GM12878 (cell line): ENCODE measurements at regions not wholly inside any gene's neighbourhood (a gene's known extent, or its start where the extent isn't known, plus 50 kb on each side); places are given as distances from the start of the nearest gene placed in this dataset.

ENCODE experiments used
- ATAC-seq: fragments of 200-7000 bp; cut with Tn5 transposase; 3 replicates; pipeline ENCODE4 v1.9.1; 2020; ENCODE audit warnings: mild to moderate bottlenecking, moderate library complexity
- BruUV-seq: library from RNA; stranded (reverse); fragments of 400-500 nt; replicated peaks from 2 replicates; lab custom pipeline; 2021; lab: Mats Ljungman, UMichigan
- CTCF ChIA-PET: fragments of 300-600 bp; sonication (Branson Sonifier 250); formaldehyde crosslinking; extraction: SDS; loops from one replicate; lab custom pipeline; 2021; ENCODE audit warnings: inconsistent platforms; lab: Yijun Ruan, JAX
- POLR2A ChIA-PET: fragments of 350-600 bp; formaldehyde crosslinking; extraction: SDS; loops from one replicate; lab custom pipeline; 2021; ENCODE audit warnings: inconsistent platforms; lab: Charles Lee
- RAD21 ChIA-PET: fragments of 300-600 bp; sonication (Branson Sonifier 250); formaldehyde crosslinking; loops from one replicate; lab custom pipeline; 2023; ENCODE audit warnings: antibody characterized with exemption; ENCODE audit not compliant: unreplicated experiment; lab: Charles Lee
- SMC1A ChIA-PET: fragments of 300-600 bp; sonication (Branson Sonifier 250); formaldehyde crosslinking; loops from one replicate; lab custom pipeline; 2023; ENCODE audit not compliant: unreplicated experiment, uncharacterized antibody; lab: Charles Lee
- DNase-seq: peaks from one replicate; pipeline ENCODE4 v3.0.0-alpha.2; 2011; ENCODE audit warnings: low read depth, low spot score
- FAIRE-seq: peaks from 3 replicates; lab custom pipeline; 2011; peaks lifted over from hg19 to GRCh38; lab: Jason Lieb, UNC
- H2AFZ ChIP-seq: 2 replicates; pipeline ENCODE4 v1.6.0; 2011; ENCODE audit warnings: low read depth, low read length, control low read depth; ENCODE audit not compliant: control insufficient read depth
- H3K27ac ChIP-seq: 2 replicates; pipeline ENCODE4 v1.5.1; 2011; ENCODE audit warnings: control low read depth; ENCODE audit not compliant: control insufficient read depth, insufficient read depth
- H3K27me3 ChIP-seq, 2 experiments: replicated peaks in 1 of 2; 2 replicates each; pipeline versions ENCODE4 v1.6.0 to v1.6.1; 2011; ENCODE audit warnings: low read length in 1 of 2; ENCODE audit not compliant: control insufficient read depth in 2 of 2, insufficient read depth in 2 of 2
- H3K36me3 ChIP-seq, 2 experiments: 2 replicates each; pipeline ENCODE4 v1.5.1; 2011; ENCODE audit warnings: low read length in 1 of 2; ENCODE audit not compliant: control insufficient read depth in 2 of 2, insufficient read depth in 2 of 2
- H3K4me1 ChIP-seq: 2 replicates; pipeline ENCODE4 v1.6.1; 2011; ENCODE audit warnings: mild to moderate bottlenecking, low read length, moderate library complexity, mixed read lengths; ENCODE audit not compliant: control insufficient read depth, insufficient read depth
- H3K4me2 ChIP-seq: 2 replicates; pipeline ENCODE4 v1.6.0; 2011; ENCODE audit warnings: control low read depth; ENCODE audit not compliant: control insufficient read depth, insufficient read depth
- H3K4me3 ChIP-seq: fragments of 200-600 bp; sonication (generic); 2 replicates; pipeline ENCODE4 v1.5.1; 2016
- H3K79me2 ChIP-seq: 2 replicates; pipeline ENCODE4 v1.6.0; 2011; ENCODE audit warnings: low read length; ENCODE audit not compliant: control insufficient read depth, insufficient read depth
- H3K9ac ChIP-seq: 2 replicates; pipeline ENCODE4 v1.8.0; 2011; ENCODE audit warnings: low read length, control low read depth, mixed read lengths; ENCODE audit not compliant: control insufficient read depth, insufficient read depth
- H3K9me3 ChIP-seq: replicated peaks from 3 replicates; pipeline ENCODE4 v1.5.1; 2011; ENCODE audit warnings: mild to moderate bottlenecking, low read length; ENCODE audit not compliant: control insufficient read depth, insufficient read depth
- H4K20me1 ChIP-seq: 2 replicates; pipeline ENCODE4 v1.6.0; 2011; ENCODE audit not compliant: control insufficient read depth, insufficient read depth
- BCL11A ChIP-seq: IDR thresholded peaks from 2 replicates; pipeline ENCODE4 v1.6.1; 2011; ENCODE audit warnings: low read depth, low read length
- CBX5 ChIP-seq: sonication (generic); IDR thresholded peaks from 2 replicates; pipeline ENCODE4 v1.6.1; 2016; ENCODE audit warnings: low read depth, moderate library complexity, mild to moderate bottlenecking, inconsistent platforms
- EGR1 ChIP-seq, 2 experiments: IDR thresholded peaks; 1 replicate in 1 of 2; 2 replicates in 1 of 2; pipeline ENCODE4 v1.6.1; 2011 to 2012; ENCODE audit warnings: low read depth in 2 of 2, low read length in 2 of 2, borderline replicate concordance in 1 of 2, mild to moderate bottlenecking in 1 of 2, moderate library complexity in 1 of 2
- STAT3 ChIP-seq: IDR thresholded peaks from 2 replicates; pipeline ENCODE4 v1.6.1; 2011; ENCODE audit warnings: low read depth, low read length, improper control_type of control experiment
- whole genome bisulfite sequencing: methylation state at CpG from one replicate; pipeline ENCODE4 v1.1.6; 2016; ENCODE audit warnings: low lambda C conversion rate; ENCODE audit not compliant: insufficient replicate concordance, insufficient coverage; ENCODE audit errors: missing lambda C conversion rate; 5-methylcytosine and 5-hydroxymethylcytosine counted together
- in situ Hi-C: fragments of 300-500 bp; cut with MboI; formaldehyde crosslinking; loops from 9 replicates; pipeline ENCODE4 v1.14.3; 2018; ENCODE audit warnings: mixed read lengths
- intact Hi-C: fragments of 100-400 bp; cut with micrococcal nuclease; formaldehyde crosslinking; loops from one replicate; pipeline ENCODE4 v1.14.2; 2022; ENCODE audit not compliant: unreplicated experiment
- TF ChIP-seq, protein P1 (sequence below): fragments of 450-650 bp; formaldehyde crosslinking; IDR thresholded peaks from 2 replicates; pipeline ENCODE4 v1.4.0; 2020; ENCODE audit warnings: mild to moderate bottlenecking, moderate library complexity
- TF ChIP-seq, protein P2 (sequence below): fragments of 450-650 bp; IDR thresholded peaks from 2 replicates; pipeline ENCODE4 v1.6.1; 2016; ENCODE audit warnings: mild to moderate bottlenecking
- TF ChIP-seq, protein P3 (sequence below), 3 experiments: IDR thresholded peaks in 2 of 3; conservative IDR thresholded peaks in 1 of 3; 2 replicates each; pipeline ENCODE4 v1.5.1; 2011; ENCODE audit warnings: low read depth in 3 of 3, low read length in 3 of 3, mild to moderate bottlenecking in 3 of 3, control low read depth in 2 of 3, moderate library complexity in 2 of 3, inconsistent platforms in 1 of 3, mixed read lengths in 1 of 3; ENCODE audit not compliant: control insufficient read depth in 2 of 3, insufficient read depth in 1 of 3; ENCODE audit errors: extremely low read depth in 1 of 3
- TF ChIP-seq, protein P4 (sequence below): fragments of 450-650 bp; conservative IDR thresholded peaks from 2 replicates; pipeline ENCODE4 v1.6.1; 2017; ENCODE audit warnings: mild to moderate bottlenecking, moderate library complexity
- TF ChIP-seq, protein P5 (sequence below): IDR thresholded peaks from 2 replicates; pipeline ENCODE4 v1.6.1; 2012; ENCODE audit warnings: low read depth, low read length, improper control_type of control experiment
- TF ChIP-seq, protein P6 (sequence below): fragments of 450-650 bp; IDR thresholded peaks from 2 replicates; pipeline ENCODE4 v1.6.1; 2017; ENCODE audit warnings: low read depth, mild to moderate bottlenecking, moderate library complexity

DNA sequence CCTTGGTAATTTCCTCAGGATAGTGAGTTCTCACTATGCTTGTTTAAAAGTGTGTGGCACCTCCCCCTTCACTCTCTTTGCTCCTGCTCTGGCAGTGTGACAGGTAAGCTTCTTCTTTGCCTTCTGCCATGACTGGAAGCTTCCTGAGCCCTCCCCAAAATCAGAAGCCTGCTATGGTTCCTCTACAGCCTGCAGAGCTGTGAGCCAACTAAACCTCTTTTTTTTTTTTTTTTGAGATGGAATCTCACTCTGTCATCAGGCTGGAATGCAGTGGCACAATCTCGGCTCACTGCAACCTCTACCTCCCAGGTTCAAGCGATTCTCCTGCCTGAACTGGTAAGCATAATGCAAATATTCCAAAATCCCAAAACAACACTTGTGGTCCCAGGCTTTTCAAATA is 80.0 kb downstream of the SOWAHC start:
- DNase-seq (no peak), FAIRE-seq (no peak), ATAC-seq (no peak)
- Histone ChIP-seq H3K36me3 (no peaks in the 10 kb centered on the region), H3K27ac (no peak overlapping the region), H3K4me2 (no peak overlapping the region), H3K79me2 (no peaks in the 10 kb centered on the region), H3K4me1 (no peaks in the 10 kb centered on the region), H3K9ac (no peak overlapping the region), H3K27me3 (no peaks in the 10 kb centered on the region), H3K9me3 (no peaks in the 10 kb centered on the region; the same call in 1 of the 3 replicates), H2AFZ (no peak overlapping the region), H3K4me3 (no peak overlapping the region), H4K20me1 (no peaks in the 10 kb centered on the region)
- ChIA-PET POLR2A (interaction anchor here (0.7 kb wide), 1 partner anchor 18 kb away, joined by 3 read pairs; no protein-coding TSS in a partner anchor), RAD21 (no interaction called here), SMC1A (no interaction called here), CTCF (interaction anchor here (0.6 kb wide), 1 partner anchor 21 kb away, joined by 3 read pairs; no protein-coding TSS in a partner anchor)
- in situ Hi-C loops: no loop called here
- intact Hi-C loops: no loop called here
- WGBS: 45% methylated on average over 2 of the region's 2 CpGs
- BruUV-seq: no TSS peak
- TF ChIP-seq, protein P1, sequence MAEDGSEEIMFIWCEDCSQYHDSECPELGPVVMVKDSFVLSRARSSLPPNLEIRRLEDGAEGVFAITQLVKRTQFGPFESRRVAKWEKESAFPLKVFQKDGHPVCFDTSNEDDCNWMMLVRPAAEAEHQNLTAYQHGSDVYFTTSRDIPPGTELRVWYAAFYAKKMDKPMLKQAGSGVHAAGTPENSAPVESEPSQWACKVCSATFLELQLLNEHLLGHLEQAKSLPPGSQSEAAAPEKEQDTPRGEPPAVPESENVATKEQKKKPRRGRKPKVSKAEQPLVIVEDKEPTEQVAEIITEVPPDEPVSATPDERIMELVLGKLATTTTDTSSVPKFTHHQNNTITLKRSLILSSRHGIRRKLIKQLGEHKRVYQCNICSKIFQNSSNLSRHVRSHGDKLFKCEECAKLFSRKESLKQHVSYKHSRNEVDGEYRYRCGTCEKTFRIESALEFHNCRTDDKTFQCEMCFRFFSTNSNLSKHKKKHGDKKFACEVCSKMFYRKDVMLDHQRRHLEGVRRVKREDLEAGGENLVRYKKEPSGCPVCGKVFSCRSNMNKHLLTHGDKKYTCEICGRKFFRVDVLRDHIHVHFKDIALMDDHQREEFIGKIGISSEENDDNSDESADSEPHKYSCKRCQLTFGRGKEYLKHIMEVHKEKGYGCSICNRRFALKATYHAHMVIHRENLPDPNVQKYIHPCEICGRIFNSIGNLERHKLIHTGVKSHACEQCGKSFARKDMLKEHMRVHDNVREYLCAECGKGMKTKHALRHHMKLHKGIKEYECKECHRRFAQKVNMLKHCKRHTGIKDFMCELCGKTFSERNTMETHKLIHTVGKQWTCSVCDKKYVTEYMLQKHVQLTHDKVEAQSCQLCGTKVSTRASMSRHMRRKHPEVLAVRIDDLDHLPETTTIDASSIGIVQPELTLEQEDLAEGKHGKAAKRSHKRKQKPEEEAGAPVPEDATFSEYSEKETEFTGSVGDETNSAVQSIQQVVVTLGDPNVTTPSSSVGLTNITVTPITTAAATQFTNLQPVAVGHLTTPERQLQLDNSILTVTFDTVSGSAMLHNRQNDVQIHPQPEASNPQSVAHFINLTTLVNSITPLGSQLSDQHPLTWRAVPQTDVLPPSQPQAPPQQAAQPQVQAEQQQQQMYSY (CRISPR knock-in tag): no peak
- TF ChIP-seq, protein P2, sequence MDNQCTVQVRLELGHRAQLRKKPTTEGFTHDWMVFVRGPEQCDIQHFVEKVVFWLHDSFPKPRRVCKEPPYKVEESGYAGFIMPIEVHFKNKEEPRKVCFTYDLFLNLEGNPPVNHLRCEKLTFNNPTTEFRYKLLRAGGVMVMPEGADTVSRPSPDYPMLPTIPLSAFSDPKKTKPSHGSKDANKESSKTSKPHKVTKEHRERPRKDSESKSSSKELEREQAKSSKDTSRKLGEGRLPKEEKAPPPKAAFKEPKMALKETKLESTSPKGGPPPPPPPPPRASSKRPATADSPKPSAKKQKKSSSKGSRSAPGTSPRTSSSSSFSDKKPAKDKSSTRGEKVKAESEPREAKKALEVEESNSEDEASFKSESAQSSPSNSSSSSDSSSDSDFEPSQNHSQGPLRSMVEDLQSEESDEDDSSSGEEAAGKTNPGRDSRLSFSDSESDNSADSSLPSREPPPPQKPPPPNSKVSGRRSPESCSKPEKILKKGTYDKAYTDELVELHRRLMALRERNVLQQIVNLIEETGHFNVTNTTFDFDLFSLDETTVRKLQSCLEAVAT: no peak
- TF ChIP-seq BCL11A (no peak), EGR1 (IDR thresholded peaks at IDR 0.05; ENCODE audit: borderline replicate concordance in 1 of 2, low read depth in 2 of 2, low read length in 2 of 2) (no peak), CBX5 (no peak), STAT3 (no peak)
- TF ChIP-seq, protein P3, sequence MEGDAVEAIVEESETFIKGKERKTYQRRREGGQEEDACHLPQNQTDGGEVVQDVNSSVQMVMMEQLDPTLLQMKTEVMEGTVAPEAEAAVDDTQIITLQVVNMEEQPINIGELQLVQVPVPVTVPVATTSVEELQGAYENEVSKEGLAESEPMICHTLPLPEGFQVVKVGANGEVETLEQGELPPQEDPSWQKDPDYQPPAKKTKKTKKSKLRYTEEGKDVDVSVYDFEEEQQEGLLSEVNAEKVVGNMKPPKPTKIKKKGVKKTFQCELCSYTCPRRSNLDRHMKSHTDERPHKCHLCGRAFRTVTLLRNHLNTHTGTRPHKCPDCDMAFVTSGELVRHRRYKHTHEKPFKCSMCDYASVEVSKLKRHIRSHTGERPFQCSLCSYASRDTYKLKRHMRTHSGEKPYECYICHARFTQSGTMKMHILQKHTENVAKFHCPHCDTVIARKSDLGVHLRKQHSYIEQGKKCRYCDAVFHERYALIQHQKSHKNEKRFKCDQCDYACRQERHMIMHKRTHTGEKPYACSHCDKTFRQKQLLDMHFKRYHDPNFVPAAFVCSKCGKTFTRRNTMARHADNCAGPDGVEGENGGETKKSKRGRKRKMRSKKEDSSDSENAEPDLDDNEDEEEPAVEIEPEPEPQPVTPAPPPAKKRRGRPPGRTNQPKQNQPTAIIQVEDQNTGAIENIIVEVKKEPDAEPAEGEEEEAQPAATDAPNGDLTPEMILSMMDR (IDR thresholded peaks at IDR 0.05 in 2 of 3, conservative IDR thresholded peaks at IDR 0.05 in 1 of 3; ENCODE audit: control insufficient read depth in 2 of 3, extremely low read depth in 1 of 3, insufficient read depth in 1 of 3, low read depth in 3 of 3, low read length in 3 of 3): no peak
- TF ChIP-seq, protein P4, sequence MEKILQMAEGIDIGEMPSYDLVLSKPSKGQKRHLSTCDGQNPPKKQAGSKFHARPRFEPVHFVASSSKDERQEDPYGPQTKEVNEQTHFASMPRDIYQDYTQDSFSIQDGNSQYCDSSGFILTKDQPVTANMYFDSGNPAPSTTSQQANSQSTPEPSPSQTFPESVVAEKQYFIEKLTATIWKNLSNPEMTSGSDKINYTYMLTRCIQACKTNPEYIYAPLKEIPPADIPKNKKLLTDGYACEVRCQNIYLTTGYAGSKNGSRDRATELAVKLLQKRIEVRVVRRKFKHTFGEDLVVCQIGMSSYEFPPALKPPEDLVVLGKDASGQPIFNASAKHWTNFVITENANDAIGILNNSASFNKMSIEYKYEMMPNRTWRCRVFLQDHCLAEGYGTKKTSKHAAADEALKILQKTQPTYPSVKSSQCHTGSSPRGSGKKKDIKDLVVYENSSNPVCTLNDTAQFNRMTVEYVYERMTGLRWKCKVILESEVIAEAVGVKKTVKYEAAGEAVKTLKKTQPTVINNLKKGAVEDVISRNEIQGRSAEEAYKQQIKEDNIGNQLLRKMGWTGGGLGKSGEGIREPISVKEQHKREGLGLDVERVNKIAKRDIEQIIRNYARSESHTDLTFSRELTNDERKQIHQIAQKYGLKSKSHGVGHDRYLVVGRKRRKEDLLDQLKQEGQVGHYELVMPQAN: no peak
- TF ChIP-seq, protein P5, sequence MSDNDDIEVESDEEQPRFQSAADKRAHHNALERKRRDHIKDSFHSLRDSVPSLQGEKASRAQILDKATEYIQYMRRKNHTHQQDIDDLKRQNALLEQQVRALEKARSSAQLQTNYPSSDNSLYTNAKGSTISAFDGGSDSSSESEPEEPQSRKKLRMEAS: no peak
- TF ChIP-seq, protein P6, sequence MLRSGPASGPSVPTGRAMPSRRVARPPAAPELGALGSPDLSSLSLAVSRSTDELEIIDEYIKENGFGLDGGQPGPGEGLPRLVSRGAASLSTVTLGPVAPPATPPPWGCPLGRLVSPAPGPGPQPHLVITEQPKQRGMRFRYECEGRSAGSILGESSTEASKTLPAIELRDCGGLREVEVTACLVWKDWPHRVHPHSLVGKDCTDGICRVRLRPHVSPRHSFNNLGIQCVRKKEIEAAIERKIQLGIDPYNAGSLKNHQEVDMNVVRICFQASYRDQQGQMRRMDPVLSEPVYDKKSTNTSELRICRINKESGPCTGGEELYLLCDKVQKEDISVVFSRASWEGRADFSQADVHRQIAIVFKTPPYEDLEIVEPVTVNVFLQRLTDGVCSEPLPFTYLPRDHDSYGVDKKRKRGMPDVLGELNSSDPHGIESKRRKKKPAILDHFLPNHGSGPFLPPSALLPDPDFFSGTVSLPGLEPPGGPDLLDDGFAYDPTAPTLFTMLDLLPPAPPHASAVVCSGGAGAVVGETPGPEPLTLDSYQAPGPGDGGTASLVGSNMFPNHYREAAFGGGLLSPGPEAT: no peak
